ENCODE measurements at regions not wholly inside any gene's neighbourhood (a gene's known extent, or its start where the extent isn't known, plus 50 kb on each side); places are given as distances from the start of the nearest gene placed in this dataset.

DNA sequence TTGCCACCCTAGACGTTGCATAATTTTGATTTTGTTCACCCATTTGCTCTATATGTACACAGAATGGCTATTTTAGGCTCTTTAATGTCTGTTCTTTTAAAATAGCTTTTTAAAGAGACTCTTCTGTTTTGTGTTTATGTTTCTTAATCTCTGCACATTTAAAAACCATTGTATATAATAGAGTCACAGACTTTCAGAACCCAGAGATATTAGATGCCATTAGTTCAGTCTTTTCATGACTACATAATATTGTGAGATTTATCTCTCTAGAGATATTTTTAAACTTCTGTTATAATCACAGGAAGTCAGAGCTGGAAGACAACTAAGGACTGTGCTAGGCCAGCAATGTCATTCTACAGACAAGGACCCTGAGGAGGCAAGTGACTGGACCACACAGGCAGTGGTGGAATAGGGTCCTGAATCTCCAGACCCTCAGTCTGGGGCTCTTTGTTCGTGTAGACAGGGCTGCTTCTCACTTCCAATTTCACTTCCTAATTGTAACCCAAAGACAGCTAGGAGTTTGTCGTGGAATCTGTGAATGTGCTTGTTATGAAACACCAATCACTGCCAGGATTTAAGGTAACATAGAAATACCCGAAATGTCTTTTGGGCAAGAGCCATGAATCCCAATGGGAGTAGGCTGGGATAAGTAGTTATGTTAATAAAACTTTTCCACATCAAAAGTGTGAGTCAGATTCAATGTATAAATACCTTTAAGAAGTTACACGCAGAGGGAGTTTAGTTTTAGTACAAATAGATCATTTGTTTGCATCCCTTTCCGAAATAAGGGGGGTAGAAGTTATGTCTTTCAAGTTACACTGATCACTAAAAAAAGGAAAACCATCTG is 165.2 kb upstream of the ROPN1 start:
- CTCF ChIA-PET (ENCODE audit: low intra/inter-chr PET ratio, low total read pairs): no interaction called here
- Histone ChIP-seq H2AFZ (ENCODE audit: low read length) (no peak overlapping the region), H3K4me1 (ENCODE audit: insufficient read depth, low read length) (peaks cover 9% of the 10 kb centered on the region), H3K4me3 (replicated peaks in 1 of 3; ENCODE audit: insufficient read depth in 1 of 3, low read depth in 2 of 3, low read length in 3 of 3) (no peak overlapping the region), H4K20me1 (ENCODE audit: insufficient read depth, low read length) (0 out of 2 replicates have a peak, but pooled peaks cover 4% of the 10 kb centered on the region), H3K36me3 (replicated peaks in 1 of 2; ENCODE audit: control insufficient read depth in 1 of 2, insufficient read depth in 2 of 2, low read length in 2 of 2) (no peaks in the 10 kb centered on the region), H3K27ac (ENCODE audit: extremely low read length, insufficient read depth, low read length) (no peak overlapping the region), H3K4me2 (ENCODE audit: low read depth, low read length) (no peak overlapping the region), H3K27me3 (ENCODE audit: control insufficient read depth in 1 of 2, insufficient read depth in 2 of 2, low read length in 2 of 2) (no peaks in the 10 kb centered on the region), H3K9me3 (ENCODE audit: low read length) (no peaks in the 10 kb centered on the region), H3K79me2 (ENCODE audit: insufficient read depth, low read length) (no peaks in the 10 kb centered on the region), H3K9ac (ENCODE audit: insufficient read depth, low read depth, low read length) (no peak overlapping the region)
- no peak for TF ChIP-seq NCOA1 (CRISPR knock-in tag; IDR thresholded peaks at IDR 0.05)
- no peak for TF ChIP-seq ZNF282 (IDR thresholded peaks at IDR 0.05; ENCODE audit: partially characterized antibody)
- no peak for TF ChIP-seq ZNF276 (CRISPR knock-in tag; IDR thresholded peaks at IDR 0.05; ENCODE audit: low read depth)
- TF ChIP-seq ZNF230 (CRISPR knock-in tag; IDR thresholded peaks at IDR 0.05): no peak
- TF ChIP-seq U2AF2 (IDR thresholded peaks at IDR 0.05; ENCODE audit: low read depth, low read length): no peak
- no peak for TF ChIP-seq ZNF333 (CRISPR knock-in tag; IDR thresholded peaks at IDR 0.05; ENCODE audit: borderline replicate concordance)
- no peak for TF ChIP-seq GABPB1 (CRISPR knock-in tag; IDR thresholded peaks at IDR 0.05)
- TF ChIP-seq PITX1 (CRISPR knock-in tag; IDR thresholded peaks at IDR 0.05): no peak
- no peak for TF ChIP-seq ZBTB21 (CRISPR knock-in tag; IDR thresholded peaks at IDR 0.05)
- TF ChIP-seq ZNF121 (CRISPR knock-in tag; IDR thresholded peaks at IDR 0.05): no peak
- no peak for TF ChIP-seq ZNF317 (CRISPR knock-in tag; IDR thresholded peaks at IDR 0.05)
- TF ChIP-seq ZNF549 (CRISPR knock-in tag; IDR thresholded peaks at IDR 0.05): no peak
- no peak for TF ChIP-seq SUZ12 (IDR thresholded peaks at IDR 0.05; ENCODE audit: low read depth, low read length)
- no peak for TF ChIP-seq SRSF9 (IDR thresholded peaks at IDR 0.05; ENCODE audit: borderline replicate concordance, insufficient read depth, low read depth, low read length, poor library complexity, severe bottlenecking)
- no peak for TF ChIP-seq RNF2 (conservative IDR thresholded peaks at IDR 0.05; ENCODE audit: low read depth)
- TF ChIP-seq ZNF614 (CRISPR knock-in tag; IDR thresholded peaks at IDR 0.05; ENCODE audit: borderline replicate concordance): no peak
- TF ChIP-seq ZNF343 (CRISPR knock-in tag; IDR thresholded peaks at IDR 0.05): no peak
- ATAC-seq: no peak
- BruUV-seq (replicated peaks): no TSS peak
- FAIRE-seq: no peak
- DNase-seq (ENCODE audit: low spot score): no peak
- in situ Hi-C loops (cut with HindIII; ENCODE audit: extremely low pct_ligation_motif_present, low pct_unique_long_range_greater_than_20kb) (no loop called here), intact Hi-C loops (cut with micrococcal nuclease; ENCODE audit: unreplicated experiment) (no loop called here)
- POLR2A ChIA-PET: no interaction called here
- WGBS (ENCODE audit: low lambda C conversion rate): 3% methylated on average over 6 of the region's 6 CpGs

Data from HepG2 (cell line).